Ishikawa (cell line): ENCODE measurements at regions not wholly inside any gene's neighbourhood (a gene's known extent, or its start where the extent isn't known, plus 50 kb on each side); places are given as distances from the start of the nearest gene placed in this dataset.

ENCODE experiments used
- CEBPB ChIP-seq: IDR thresholded peaks from 2 replicates; pipeline ENCODE4 v1.6.1; 2012
- EP300 ChIP-seq: IDR thresholded peaks from 2 replicates; pipeline ENCODE4 v1.6.1; 2012; ENCODE audit warnings: borderline replicate concordance
- FOXM1 ChIP-seq: IDR thresholded peaks from 2 replicates; pipeline ENCODE4 v1.6.1; 2012; ENCODE audit warnings: low read depth, borderline replicate concordance
- RAD21 ChIP-seq: IDR thresholded peaks from 2 replicates; pipeline ENCODE4 v1.6.1; 2012; ENCODE audit warnings: low read depth
- TAF1 ChIP-seq: IDR thresholded peaks from 2 replicates; pipeline ENCODE4 v1.6.1; 2012; ENCODE audit warnings: low read depth, mild to moderate bottlenecking
- TCF12 ChIP-seq: IDR thresholded peaks from 2 replicates; pipeline ENCODE4 v1.6.1; 2012; ENCODE audit warnings: low read depth
- YY1 ChIP-seq: IDR thresholded peaks from 2 replicates; pipeline ENCODE4 v1.6.1; 2012; ENCODE audit warnings: low read depth
- TF ChIP-seq, protein P1 (sequence below): IDR thresholded peaks from 2 replicates; pipeline ENCODE4 v1.6.1; 2012
- TF ChIP-seq, protein P2 (sequence below): IDR thresholded peaks from 2 replicates; pipeline ENCODE4 v1.6.1; 2012; ENCODE audit warnings: low read depth, mild to moderate bottlenecking
- TF ChIP-seq, protein P3 (sequence below): IDR thresholded peaks from 2 replicates; pipeline ENCODE4 v1.6.1; 2012

DNA sequence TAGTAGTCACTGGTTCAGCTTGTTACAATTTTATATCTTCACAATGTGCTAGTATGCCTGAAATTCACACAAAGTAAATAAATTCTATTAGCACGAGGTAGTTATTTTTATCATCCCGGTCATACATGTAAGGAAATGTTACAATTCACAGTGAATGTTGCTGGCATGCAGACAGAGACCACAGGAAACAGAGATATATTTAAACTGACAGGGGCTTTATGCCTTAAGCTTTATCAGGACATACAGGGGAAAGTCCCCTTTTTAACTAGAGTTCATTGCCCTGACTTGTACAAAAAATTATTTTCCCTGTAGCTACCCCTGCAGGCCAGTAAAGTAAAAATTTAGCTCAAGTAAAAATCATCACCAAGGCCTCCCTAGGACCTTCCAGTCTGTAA lies 712.0 kb upstream of the NRSN1 start:
- TF ChIP-seq EP300 (no peak), FOXM1 (no peak), CEBPB (no peak), YY1 (no peak), TAF1 (no peak), TCF12 (no peak), RAD21 (no peak)
- TF ChIP-seq, protein P1, sequence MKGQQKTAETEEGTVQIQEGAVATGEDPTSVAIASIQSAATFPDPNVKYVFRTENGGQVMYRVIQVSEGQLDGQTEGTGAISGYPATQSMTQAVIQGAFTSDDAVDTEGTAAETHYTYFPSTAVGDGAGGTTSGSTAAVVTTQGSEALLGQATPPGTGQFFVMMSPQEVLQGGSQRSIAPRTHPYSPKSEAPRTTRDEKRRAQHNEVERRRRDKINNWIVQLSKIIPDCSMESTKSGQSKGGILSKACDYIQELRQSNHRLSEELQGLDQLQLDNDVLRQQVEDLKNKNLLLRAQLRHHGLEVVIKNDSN = no peak
- TF ChIP-seq, protein P2, sequence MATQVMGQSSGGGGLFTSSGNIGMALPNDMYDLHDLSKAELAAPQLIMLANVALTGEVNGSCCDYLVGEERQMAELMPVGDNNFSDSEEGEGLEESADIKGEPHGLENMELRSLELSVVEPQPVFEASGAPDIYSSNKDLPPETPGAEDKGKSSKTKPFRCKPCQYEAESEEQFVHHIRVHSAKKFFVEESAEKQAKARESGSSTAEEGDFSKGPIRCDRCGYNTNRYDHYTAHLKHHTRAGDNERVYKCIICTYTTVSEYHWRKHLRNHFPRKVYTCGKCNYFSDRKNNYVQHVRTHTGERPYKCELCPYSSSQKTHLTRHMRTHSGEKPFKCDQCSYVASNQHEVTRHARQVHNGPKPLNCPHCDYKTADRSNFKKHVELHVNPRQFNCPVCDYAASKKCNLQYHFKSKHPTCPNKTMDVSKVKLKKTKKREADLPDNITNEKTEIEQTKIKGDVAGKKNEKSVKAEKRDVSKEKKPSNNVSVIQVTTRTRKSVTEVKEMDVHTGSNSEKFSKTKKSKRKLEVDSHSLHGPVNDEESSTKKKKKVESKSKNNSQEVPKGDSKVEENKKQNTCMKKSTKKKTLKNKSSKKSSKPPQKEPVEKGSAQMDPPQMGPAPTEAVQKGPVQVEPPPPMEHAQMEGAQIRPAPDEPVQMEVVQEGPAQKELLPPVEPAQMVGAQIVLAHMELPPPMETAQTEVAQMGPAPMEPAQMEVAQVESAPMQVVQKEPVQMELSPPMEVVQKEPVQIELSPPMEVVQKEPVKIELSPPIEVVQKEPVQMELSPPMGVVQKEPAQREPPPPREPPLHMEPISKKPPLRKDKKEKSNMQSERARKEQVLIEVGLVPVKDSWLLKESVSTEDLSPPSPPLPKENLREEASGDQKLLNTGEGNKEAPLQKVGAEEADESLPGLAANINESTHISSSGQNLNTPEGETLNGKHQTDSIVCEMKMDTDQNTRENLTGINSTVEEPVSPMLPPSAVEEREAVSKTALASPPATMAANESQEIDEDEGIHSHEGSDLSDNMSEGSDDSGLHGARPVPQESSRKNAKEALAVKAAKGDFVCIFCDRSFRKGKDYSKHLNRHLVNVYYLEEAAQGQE = no peak
- TF ChIP-seq, protein P3, sequence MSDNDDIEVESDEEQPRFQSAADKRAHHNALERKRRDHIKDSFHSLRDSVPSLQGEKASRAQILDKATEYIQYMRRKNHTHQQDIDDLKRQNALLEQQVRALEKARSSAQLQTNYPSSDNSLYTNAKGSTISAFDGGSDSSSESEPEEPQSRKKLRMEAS = no peak
